Stimulated activated CD4-positive, alpha-beta T cell treated with anti-CD3 and anti-CD28 coated beads, Interleukin-1b, Interleukin-23, amount 100 ng/mL, for 1 hour (primary cell): ENCODE measurements at regions not wholly inside any gene's neighbourhood (a gene's known extent, or its start where the extent isn't known, plus 50 kb on each side); places are given as distances from the start of the nearest gene placed in this dataset.
"Not testable (repeated sequence)": the region's sequence is repeated elsewhere in the genome, so short reads cannot be mapped to it uniquely, and the experiment has no call there.

Experiments
- DNase-seq, 2 donors: peaks; one replicate each; pipeline ENCODE4 v3.0.0-alpha.2; 2020; ENCODE audit warnings: low read depth in 2 of 2

DNA sequence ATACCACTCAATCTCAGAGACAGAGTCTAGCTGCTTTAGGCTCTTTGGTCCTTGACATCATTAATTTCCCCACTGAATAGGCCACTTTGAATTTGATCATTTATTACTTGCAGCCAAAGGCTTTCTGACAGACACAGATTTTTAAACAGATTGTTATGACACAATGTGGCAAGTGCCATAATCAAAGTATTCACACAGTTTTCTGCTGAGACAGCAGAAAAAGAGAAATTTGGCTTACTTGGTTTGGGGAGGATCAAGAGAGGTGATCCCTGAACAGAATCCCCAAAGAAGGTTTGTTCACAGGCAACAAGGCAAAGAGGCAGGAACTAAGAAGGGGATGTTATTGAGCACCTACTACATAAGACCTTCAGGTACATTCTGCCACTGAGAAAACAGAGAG, 138.0 kb upstream of the TOP1 start:
- no peak for DNase-seq

- no peak for DNase-seq
Observed at GRCh38 chr20:40891351-40891750, 137.3 kb upstream of the TOP1 start.

- no peak for DNase-seq
Observed at GRCh38 chr20:40892642-40893041, 136.0 kb upstream of the TOP1 start.

- DNase-seq = no peak
Observed at GRCh38 chr20:40893610-40894236, 134.9 kb upstream of the TOP1 start.

DNA sequence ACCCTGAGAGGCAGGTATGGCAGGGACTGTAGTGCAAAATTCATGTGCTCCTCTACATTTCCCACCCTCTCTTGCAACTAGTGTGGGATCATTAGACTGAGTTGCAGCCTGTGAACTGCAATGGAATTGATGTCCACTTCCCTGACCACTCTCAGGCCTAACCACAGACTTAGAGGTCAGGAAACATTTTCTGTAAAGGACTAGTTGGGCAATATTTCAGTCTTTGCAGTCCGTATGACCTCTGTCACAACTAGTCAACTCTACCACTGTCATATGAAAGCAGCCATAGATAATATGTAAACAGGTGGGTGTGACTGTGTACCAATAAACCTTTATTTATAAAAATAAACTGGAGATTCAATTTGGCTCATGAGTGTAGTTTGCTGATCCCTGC, 134.4 kb upstream of the TOP1 start:
- DNase-seq = no peak

DNA sequence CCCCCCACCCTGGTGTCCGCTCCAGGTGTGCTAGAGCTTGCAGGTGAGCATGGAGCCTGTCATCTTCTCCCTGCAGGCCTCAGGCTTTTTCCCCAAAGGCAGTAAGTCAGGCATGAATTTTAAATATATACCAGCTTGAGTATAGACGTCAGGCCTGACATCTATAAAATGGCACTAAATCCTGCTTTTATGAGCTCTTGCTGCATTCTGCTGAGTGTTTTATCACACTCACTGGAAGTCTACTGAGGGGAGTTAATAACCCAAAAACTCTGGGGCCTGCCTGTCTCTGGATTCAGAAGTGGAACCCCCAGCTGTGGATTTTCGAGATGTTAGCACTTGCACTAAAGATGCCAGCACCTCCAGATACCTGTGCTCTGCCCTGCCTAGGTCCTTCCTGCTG, 133.4 kb upstream of the TOP1 start:
- no peak for DNase-seq

DNA sequence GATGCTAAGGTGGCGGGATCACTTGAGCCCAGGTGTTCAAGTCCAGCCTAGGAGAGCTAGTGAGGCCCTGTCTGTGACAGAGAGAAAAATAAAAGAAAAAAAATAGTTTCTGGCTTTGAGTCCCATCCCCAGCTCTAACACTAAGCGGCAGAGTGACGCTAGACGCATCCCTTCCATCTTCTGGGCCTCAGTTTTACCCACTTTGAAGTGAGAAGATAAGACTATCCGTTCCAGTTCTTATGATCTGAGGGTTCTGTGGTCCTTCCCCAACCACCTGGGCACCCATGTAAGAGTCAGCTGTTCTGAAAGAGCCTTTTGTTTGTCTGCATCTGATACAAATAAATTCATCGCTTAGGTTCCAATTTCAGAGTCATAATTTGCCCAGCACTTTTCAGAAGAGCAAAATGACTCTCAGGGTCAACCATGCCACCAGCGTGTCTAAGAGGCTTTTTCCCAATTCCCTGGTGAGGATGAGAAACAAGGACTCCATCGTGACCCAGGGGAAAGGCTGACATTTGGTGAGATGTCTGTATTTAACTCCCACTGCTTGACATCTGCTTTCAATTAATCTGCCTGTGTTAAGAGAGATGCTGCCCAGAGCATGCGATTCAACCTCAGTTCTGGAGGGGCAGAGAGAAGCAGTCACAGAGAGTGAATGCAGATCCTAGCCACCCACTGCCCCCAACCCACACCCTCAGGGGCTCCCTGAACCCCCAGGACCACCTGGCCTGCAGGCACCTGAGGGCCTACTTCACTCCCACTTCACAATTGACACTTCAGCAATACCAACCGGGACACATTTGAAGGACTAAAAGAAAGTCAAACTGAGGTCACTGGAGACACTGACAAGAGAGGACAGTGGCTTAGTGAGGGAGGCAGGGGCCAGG, 131.6 kb upstream of the TOP1 start:
- no peak for DNase-seq

DNA sequence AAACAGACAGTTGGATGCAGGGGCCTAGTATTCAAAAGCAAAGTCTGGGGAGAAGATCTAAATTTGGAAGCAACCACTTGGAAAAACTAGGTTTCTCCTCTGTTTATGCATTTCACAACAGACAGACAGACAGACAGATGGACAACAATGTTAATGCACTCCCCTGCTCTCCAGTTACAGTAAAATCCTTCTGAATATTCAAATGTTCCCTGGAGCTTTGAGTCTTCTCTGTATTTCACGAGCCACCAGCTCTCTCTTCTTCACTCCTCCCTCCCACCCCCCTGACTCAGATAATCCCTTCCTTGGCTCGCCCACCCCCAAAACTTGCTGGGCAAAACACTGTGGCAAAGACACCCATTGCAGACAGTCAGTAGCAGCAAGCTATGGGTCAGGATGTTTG, 129.3 kb upstream of the TOP1 start:
- no peak for DNase-seq

- no peak for DNase-seq
Observed at GRCh38 chr20:40900666-40901215, 127.9 kb upstream of the TOP1 start.

DNA sequence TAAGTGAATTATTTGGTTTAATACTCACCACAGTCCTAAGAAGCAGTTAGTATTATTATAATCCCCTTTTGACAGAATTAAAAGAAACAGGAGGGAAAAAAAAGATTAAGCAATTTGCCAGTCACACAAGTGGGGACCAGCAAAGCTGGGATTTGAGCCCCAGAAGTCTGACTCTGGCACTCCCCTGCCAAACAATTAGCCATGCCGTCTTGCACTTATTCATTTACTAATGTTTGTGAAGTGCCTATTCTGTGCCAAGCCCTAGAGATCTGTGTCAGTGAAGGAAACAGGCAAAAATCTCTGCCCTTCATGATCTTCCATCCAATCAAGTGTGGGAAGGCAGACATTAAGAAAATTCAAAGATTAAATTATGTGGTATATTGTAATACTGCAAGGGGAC, 126.0 kb upstream of the TOP1 start:
- no peak for DNase-seq

- no peak for DNase-seq
Observed at GRCh38 chr20:40908309-40908708, 120.3 kb upstream of the TOP1 start.

DNA sequence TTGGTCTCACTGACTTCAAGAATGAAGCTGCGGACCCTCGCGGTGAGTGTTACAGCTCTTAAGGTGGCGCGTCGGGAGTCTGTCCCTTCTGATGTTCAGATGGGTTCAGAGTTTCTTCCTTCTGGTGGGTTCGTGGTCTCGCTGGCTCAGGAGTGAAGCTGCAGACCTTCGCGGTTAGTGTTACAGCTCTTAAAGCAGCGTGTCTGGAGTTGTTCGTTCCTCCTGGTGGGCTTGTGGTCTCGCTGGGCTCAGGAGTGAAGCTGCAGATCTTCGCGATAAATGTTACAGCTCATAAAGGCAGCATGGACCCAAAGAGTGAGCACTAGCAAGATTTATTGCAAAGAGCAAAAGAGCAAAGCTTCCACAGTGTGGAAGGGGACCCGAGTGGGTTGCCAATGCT, 119.1 kb upstream of the TOP1 start:
- not testable (repeated sequence) for DNase-seq

- DNase-seq = not testable (repeated sequence)
Observed at GRCh38 chr20:40910436-40910835, 118.2 kb upstream of the TOP1 start.

GRCh38 chr20:40911152-40911551, 117.5 kb upstream of the TOP1 start:
- DNase-seq = not testable (repeated sequence)

DNA sequence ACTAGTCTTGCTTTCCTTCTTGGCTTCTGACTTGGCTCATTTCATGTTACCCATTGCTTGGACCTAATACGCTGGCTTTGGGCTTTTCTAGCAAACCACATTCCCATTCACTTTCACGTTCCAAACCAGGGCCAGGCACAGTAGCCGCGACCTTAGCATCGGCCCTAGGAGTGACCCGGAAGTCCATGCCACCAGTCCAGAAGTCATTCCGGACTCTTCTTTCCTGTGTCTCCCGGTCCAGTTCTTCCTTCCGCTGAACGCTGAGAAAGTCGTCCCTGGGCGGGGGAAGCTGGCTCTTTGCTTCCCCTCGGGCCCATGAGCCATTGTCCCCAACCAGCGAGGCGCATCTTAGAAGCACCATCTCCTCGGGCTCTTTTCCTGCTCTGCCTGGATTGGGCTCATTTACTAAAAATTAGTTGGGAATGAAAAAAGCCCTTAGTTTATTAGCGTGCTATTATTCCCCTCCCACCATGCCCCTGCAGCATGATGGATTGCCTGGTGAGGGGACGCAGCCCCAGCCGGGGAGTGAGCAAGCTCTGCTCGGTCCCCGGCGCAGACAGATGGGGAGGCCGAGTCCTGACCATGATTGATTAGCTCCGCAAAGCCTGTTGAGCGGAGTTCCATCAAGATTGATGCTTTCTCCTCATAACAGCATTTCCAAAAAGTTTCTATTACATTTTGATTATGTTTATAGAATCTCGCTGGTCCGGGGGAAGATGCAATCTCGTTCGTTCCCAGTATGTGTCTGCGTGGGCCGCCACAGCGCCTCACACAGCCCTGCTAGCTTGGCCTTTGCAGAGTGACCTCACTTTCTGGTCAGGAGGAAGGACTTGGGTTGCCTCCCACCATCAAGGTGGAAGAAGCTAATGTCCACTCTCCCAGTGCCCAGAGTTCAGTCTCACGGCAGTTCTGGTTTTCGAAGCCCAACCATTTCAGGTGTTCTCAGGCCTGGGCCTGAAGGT, 115.1 kb upstream of the TOP1 start:
- no peak for DNase-seq

- DNase-seq = no peak
Observed at GRCh38 chr20:40915756-40916155, 112.9 kb upstream of the TOP1 start.

- no peak for DNase-seq
Observed at GRCh38 chr20:40916276-40916675, 112.3 kb upstream of the TOP1 start.

GRCh38 chr20:40920291-40920690, 108.3 kb upstream of the TOP1 start:
- DNase-seq = no peak

DNA sequence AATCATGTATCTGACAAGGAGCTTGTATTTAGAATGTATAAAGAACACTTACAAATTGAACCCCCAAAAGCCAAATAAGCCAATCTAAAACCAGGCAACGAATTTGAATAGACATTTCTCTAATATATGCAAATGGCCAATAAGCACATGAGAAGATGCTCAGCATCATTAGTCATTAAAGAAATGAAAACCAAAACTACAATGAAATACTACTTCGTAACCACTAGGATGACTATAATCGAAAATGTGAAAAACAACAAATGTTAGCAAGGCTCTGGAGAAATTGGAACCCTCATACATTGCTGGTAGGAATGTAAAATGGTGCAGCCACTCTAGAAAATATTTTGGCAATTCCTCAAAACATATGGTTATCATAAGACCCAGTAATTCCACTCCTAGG, 105.8 kb upstream of the TOP1 start:
- DNase-seq = no peak

- no peak for DNase-seq
Observed at GRCh38 chr20:40925829-40926510, 102.7 kb upstream of the TOP1 start.

DNA sequence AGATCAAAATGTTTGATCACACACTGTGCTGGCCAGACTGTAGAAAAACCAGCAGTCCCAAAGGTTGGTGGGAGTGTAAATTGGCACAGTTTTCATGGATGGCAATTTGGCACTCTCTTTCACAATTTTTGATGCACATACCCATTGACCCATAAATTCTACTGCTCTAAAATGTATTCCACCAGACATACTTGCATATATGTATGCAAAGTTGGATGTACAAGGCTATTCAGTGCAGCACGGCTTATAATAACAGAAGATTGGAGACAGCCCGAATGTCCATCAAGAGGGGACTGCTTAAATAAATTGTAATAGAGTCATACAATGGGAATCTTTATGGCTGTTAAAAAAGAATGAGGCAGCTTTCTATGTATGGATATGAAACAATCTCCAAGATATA, 101.7 kb upstream of the TOP1 start:
- DNase-seq = no peak
